HepG2 (cell line): ENCODE measurements at regions not wholly inside any gene's neighbourhood (a gene's known extent, or its start where the extent isn't known, plus 50 kb on each side); places are given as distances from the start of the nearest gene placed in this dataset.

Source experiments
- ATF6 ChIP-seq: sonication (generic); formaldehyde crosslinking; conservative IDR thresholded peaks from 2 replicates; pipeline ENCODE4 v1.4.0; 2020; ENCODE audit warnings: missing genetic modification reagents
- FOXC1 ChIP-seq: sonication (generic); formaldehyde crosslinking; IDR thresholded peaks from 2 replicates; pipeline ENCODE4 v1.8.0; 2022; ENCODE audit warnings: mild to moderate bottlenecking, missing genetic modification reagents, borderline replicate concordance
- NFE2L1 ChIP-seq: sonication (generic); formaldehyde crosslinking; IDR thresholded peaks from 2 replicates; pipeline ENCODE4 v1.4.0; 2020; ENCODE audit warnings: missing genetic modification reagents, mild to moderate bottlenecking, borderline replicate concordance
- PHB2 ChIP-seq: fragments of 450-650 bp; IDR thresholded peaks from 2 replicates; pipeline ENCODE4 v1.6.1; 2018; ENCODE audit not compliant: partially characterized antibody
- RNF219 ChIP-seq: sonication (generic); formaldehyde crosslinking; IDR thresholded peaks from 2 replicates; pipeline ENCODE4 v1.5.0; 2020; ENCODE audit warnings: mild to moderate bottlenecking, missing genetic modification reagents
- TAF1 ChIP-seq: sonication (generic); formaldehyde crosslinking; IDR thresholded peaks from 2 replicates; pipeline ENCODE4 v1.4.0; 2020; ENCODE audit warnings: missing genetic modification reagents
- ZNF20 ChIP-seq: sonication (generic); formaldehyde crosslinking; IDR thresholded peaks from 2 replicates; pipeline ENCODE4 v1.4.0; 2020; ENCODE audit warnings: mild to moderate bottlenecking, moderate library complexity, missing genetic modification reagents
- ZNF329 ChIP-seq: sonication (generic); formaldehyde crosslinking; IDR thresholded peaks from 2 replicates; pipeline ENCODE4 v1.9.0; 2021; ENCODE audit warnings: low read depth, mild to moderate bottlenecking, missing genetic modification reagents
- ZNF7 ChIP-seq: IDR thresholded peaks from 2 replicates; pipeline ENCODE4 v1.6.1; 2016; ENCODE audit warnings: missing biosample characterization, missing genetic modification reagents

GRCh38 chr16:48450367-48450766 lies 65.2 kb upstream of the SIAH1 start:
- TF ChIP-seq NFE2L1 (CRISPR knock-in tag): no peak
- no peak for TF ChIP-seq ZNF329 (CRISPR knock-in tag)
- TF ChIP-seq ZNF20 (CRISPR knock-in tag): no peak
- no peak for TF ChIP-seq ZNF7 (CRISPR knock-in tag)
- TF ChIP-seq FOXC1 (CRISPR knock-in tag): no peak
- no peak for TF ChIP-seq ATF6 (CRISPR knock-in tag)
- no peak for TF ChIP-seq PHB2
- no peak for TF ChIP-seq TAF1 (CRISPR knock-in tag)
- TF ChIP-seq RNF219 (CRISPR knock-in tag): no peak
